ENCODE measurements at regions not wholly inside any gene's neighbourhood (a gene's known extent, or its start where the extent isn't known, plus 50 kb on each side); places are given as distances from the start of the nearest gene placed in this dataset.

- TF ChIP-seq CEBPZ (IDR thresholded peaks at IDR 0.05; ENCODE audit: low read length) (no peak), KIAA2018 (CRISPR knock-in tag; IDR thresholded peaks at IDR 0.05; ENCODE audit: borderline replicate concordance) (no peak), MAFF (IDR thresholded peaks at IDR 0.05; ENCODE audit: low read depth, low read length) (no peak)
Observed at GRCh38 chr3:27844052-27844675, 122.0 kb upstream of the EOMES start (continued).

Measured in HepG2 (cell line).